AG20443 (cell line): ENCODE measurements at regions not wholly inside any gene's neighbourhood (a gene's known extent, or its start where the extent isn't known, plus 50 kb on each side); places are given as distances from the start of the nearest gene placed in this dataset.
"Not testable (repeated sequence)": the region's sequence is repeated elsewhere in the genome, so short reads cannot be mapped to it uniquely, and the experiment has no call there.

Experiments
- DNase-seq: peaks from one replicate; pipeline ENCODE4 v3.0.0; 2012; ENCODE audit warnings: low spot score, mixed read lengths

DNA sequence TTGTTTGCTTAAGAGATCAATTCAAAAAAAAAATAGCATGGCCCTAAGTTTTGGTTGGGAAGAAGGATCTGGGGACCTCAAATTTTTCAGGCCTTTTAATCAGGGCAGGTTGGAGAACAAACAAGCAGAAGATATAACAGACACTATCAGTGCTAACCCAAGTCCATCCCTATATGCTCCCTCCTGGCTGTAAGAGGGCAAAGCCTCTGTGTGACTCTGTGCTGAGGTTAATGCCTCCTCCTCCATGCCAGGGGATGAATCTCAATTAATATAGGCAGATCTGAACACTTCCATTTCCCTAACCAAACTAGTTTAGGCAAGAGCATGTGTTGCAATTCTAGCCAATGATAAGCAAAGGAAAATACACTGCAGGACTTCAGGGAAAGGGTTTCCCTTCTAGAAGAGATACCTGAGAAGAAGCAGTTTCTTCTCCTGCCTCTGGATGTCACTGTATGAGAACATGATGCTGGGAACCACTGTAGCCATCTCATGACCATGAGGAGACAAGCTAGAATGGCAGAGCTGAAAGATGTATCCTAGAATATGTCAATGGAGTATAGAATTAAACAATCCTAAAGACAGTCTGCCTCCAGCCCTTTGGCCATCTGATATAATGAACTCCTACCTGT is 76.0 kb downstream of the CHD9NB start:
- peak; percentile 36 for DNase-seq

DNA sequence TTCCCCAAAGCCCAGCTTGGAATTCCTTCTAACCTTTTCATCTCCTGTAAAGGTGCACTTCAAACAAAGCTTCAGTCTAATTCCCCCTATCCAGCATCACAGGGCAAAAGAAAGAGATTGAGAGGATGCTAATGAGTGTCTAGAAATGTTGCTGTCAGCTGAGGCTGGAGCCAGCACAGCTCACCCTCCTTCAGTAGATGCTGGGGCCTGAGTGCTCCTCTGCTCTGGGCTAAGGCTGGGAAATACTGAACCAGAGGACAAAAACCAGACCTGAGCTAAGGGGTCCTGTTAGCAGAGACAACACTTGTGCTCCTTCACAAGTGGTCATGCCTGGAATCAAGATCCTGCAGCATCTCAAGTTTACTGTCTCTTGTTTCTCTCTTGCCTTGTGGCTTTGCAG is 85.0 kb downstream of the CHD9NB start:
- no peak for DNase-seq

GRCh38 chr16:52964290-52964689 is 88.4 kb downstream of the CHD9NB start:
- DNase-seq, result peak; percentile 45

- DNase-seq, result no peak
Observed at GRCh38 chr16:52963855-52964242, 88.8 kb downstream of the CHD9NB start.

GRCh38 chr16:52963212-52963854 is 89.4 kb downstream of the CHD9NB start:
- DNase-seq, result no peak

- no peak for DNase-seq
Observed at GRCh38 chr16:52958951-52959350, 93.7 kb downstream of the CHD9NB start.

DNA sequence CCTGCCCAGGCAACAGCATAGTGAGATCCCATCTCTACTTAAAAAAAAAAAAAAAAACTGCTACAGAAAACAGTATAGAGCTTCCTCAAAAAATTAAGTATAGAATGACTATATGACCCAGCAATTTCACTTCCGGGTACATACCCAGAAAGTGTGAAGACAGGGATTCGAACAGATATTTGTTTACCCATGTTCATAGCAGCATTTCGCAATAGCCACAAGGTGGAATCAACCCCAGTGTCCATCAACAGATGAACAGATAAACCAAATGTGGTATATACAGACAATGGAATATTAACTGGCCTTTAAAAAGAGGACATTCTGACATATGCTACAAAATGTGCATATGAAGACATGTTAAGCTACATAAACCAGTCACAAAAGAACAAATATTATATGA is 95.5 kb downstream of the CHD9NB start:
- DNase-seq, result no peak

DNA sequence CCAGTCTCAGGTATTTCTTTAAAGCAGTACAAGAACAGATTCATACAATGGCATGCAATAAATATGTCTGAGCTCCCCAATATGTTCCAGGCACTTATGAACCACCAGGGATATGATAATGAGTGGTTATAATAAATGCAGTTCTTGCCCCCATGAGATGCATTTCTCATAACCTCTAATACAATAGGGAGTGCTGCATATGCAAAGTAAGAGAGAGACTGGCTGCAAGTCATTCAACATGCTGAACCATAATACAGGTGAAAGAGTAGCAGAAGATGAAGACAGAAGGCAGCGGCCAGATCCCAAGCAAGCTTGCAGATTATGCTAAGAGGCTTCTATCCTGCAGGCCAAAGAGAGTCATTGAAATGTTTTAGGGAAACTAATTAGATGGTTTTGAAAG is 96.7 kb downstream of the CHD9NB start:
- no peak for DNase-seq

GRCh38 chr16:52953215-52953614 is 99.5 kb downstream of the CHD9NB start:
- DNase-seq, result no peak

GRCh38 chr16:52948946-52949345 is 103.8 kb downstream of the CHD9NB start:
- DNase-seq, result no peak

DNA sequence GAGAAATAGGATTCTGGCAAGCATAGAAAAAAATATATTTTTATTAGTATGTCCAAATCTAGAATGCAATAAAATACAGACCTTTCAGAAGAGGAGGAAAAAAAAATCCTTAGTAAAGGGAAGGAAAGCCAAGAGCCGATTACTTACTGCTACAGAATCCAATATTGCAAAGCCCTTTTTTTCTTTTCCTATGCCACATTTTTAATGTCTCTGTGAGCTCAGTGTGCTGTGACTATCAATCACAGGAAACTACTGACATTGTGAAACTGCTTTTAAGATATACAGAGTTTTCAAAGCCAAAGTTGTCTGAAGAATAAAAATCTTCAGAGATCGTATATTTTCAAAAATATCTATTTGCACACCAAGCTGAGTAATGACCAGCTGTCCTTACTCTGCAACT is 120.4 kb downstream of the CHD9NB start:
- no peak for DNase-seq

DNA sequence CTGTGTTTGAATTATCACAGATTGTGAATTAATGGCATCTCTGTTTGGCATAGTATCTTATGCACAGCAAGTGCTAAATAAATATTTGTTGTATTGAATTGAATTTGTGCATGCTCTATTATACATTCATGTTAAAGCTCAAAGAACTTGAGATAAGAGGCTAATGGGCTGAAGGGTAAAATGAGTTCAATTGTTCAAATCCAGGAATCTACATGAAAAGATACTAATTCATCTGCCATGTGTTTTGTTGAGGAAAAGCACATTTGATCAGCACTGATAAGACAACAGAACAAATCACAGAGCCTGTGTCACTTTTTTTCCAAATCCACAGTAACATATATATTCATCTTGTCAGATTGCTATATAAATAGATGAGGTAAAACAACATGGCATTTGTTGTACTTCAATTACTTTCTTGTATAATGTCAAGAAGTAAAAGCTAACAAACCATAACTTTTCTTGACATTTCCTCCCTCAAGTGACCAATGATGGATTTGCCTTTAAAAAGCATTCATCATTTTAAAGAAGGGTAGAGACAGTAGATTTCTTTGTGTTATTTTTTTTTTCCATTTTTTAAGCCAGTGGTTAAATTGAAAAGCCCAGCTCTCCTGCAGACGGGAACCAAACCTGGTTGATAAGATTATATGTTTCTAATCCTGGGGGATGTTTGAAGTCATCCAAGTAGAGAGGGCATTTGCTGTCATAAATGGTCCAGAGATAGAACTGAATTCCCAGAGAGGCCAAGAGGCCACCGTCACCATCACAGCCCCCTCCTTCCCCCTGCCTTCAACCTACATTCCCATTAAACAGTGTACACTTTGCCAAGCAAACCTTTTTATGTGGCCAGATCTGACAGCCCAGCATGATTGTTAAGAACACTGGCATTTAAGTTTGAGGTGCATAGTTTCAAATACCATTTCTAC is 123.0 kb downstream of the CHD9NB start:
- DNase-seq, result no peak

DNA sequence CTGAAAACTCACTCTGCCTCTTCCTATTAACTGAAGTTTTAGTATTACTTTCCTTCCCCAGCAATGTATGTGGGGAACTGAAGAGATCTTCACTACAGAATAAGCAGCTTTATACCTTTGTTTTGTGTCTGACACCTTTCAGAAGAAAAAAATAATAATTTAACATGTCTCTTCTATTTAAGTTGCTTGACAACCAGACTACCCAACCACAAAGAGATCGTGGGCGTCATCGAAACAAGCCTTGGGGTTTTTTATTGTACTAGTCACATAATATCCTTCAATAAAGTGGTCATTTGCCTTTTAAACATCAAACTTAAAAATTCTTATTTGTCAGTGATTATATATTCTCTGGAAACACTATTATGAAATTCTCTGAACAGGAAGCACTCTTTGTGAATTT is 123.7 kb downstream of the CHD9NB start:
- no peak for DNase-seq

DNA sequence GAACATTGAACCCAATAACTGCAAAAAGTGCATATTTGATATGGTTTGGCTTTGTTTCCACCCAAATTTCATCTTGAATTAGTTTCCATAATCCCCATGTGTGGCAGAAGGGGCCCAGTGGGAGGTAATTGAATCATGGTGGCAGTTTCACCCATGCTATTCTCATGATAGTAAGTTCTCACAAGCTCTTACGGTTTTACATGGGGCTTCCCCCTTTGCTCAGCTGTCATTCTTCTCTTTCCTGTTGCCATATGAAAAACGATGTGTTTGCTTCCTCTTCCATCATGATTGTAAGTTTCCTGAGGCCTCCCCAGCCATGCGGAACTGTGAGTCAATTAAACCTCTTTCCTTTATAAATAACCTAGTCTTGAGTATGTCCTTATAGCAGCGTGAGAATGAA is 127.6 kb downstream of the CHD9NB start:
- no peak for DNase-seq

DNA sequence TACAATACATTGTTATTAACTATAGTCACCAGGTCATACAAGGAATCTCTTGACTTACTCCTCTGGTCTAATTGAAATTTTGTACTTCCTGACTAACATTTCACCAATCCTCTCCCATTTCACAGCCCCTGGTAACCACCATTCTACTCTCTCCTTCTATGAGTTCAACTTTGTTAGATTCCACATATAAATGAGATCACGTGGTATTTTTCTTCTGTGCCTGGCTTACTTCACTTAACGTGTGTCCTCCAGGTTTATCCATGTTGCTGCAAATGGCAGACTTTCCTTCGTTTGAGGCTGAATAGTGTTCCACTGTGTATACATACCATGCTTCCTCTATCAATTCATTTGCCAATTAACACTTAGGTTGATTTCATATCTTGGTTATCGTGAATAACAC is 128.5 kb downstream of the CHD9NB start:
- DNase-seq, result no peak

- no peak for DNase-seq
Observed at GRCh38 chr16:52921104-52921503, 131.6 kb downstream of the CHD9NB start.

GRCh38 chr16:52920331-52920730 is 132.4 kb downstream of the CHD9NB start:
- DNase-seq, result no peak

DNA sequence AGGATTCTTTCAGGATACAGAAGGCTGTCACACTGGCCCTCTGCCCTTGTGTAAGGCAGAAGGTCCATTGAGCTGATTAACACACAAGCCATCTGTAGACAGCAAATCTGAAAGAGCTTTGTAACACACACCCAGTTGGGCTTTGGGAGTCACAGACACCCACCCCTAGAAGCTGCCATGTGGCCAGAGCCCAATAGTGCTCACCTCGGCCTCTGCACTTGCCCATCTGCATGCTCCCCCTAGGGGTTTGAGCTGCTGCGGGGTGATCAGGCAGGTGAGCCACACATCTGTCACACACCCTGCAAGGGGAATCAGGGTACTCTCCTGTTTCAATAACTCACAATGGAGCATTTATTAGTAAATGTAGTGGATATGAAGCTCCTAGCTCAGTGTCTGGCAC is 138.3 kb downstream of the CHD9NB start:
- DNase-seq, result no peak

DNA sequence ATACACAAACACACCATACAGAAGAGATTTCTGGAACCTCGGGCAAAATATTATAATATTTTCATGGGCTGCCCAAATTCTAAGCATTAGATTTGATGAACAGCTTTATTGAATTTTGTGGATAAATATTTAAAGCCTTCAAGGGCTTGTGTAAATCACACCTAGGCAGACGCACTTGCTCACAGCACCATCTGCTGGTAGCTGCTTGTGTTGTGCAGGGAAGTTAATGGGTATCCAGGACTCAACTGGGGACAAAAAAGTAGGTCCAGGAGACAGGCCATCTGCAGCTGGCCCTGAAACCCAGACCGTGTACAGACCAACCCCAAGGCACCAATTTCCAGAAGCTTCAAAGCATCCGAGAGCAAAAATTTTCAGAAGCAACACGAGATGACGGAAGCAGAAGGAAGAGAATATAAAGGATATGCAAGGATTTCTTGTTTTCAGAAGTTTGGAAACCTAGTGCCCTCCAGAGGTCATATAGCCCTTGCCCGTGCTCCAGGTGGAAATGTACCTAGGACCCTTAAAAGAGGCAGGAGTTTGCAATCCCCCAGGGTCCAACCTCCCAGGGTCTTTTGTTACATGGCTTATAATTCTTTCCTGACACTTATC is 140.0 kb downstream of the CHD9NB start:
- peak; percentile 68 for DNase-seq

GRCh38 chr16:52908057-52908456 is 144.6 kb downstream of the CHD9NB start:
- not testable (repeated sequence) for DNase-seq

- no peak for DNase-seq
Observed at GRCh38 chr16:52906281-52906680, 146.4 kb downstream of the CHD9NB start.

- DNase-seq, result no peak
Observed at GRCh38 chr16:52896478-52897164, 156.1 kb downstream of the CHD9NB start.
